ENCODE measurements at regions not wholly inside any gene's neighbourhood (a gene's known extent, or its start where the extent isn't known, plus 50 kb on each side); places are given as distances from the start of the nearest gene placed in this dataset.
"Not testable (repeated sequence)": the region's sequence is repeated elsewhere in the genome, so short reads cannot be mapped to it uniquely, and the experiment has no call there.

DNA sequence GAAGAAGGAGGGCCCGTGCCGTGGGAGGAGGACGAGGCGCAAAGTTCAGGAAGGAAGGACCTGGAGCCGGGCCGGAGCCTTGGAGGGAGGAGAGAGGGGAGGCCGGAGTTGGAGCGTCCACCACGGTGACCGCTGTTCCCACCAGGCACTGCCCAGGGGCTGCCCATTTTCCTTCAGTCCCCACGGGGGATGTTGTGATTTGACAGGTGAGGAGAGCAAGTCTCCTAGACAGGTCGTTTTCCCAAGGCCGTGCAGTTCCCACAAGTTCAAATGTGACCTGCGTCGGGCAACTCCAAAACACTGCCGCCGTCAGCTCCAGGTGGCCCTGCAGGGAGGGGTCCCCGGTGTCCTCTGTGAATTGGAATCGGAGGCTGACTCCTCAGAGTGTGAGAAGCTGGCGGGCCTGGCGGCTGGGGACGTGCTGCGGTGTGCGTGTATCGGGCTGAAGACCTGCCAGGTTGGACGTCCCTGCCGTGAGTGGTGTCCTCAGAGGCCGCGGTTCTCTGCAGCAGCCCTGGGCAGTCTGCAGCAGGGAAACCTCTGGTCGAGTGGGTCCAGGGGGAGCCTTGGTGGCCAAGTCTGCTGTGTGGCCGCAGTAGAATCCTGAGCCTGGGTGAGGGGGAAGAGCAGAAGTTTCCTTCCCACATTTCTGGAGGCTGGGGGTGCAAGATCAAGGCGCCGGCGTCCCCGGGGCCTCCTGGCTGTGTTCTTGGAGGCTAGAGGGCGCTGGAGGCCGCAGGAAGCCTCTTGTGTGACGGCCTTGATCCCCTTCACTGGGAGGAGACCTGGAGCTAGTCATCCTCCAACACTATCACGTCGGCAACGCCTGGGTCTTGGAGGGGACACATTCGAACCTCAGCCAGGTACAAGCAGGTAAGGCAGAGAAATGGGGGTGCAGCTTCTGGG, 115.1 kb upstream of the FRMD1 start:
- no peak for DNase-seq (ENCODE audit: low read depth in 2 of 2)

- DNase-seq (ENCODE audit: low read depth in 2 of 2), result no peak
Observed at GRCh38 chr6:168192901-168193815, 114.1 kb upstream of the FRMD1 start.

DNA sequence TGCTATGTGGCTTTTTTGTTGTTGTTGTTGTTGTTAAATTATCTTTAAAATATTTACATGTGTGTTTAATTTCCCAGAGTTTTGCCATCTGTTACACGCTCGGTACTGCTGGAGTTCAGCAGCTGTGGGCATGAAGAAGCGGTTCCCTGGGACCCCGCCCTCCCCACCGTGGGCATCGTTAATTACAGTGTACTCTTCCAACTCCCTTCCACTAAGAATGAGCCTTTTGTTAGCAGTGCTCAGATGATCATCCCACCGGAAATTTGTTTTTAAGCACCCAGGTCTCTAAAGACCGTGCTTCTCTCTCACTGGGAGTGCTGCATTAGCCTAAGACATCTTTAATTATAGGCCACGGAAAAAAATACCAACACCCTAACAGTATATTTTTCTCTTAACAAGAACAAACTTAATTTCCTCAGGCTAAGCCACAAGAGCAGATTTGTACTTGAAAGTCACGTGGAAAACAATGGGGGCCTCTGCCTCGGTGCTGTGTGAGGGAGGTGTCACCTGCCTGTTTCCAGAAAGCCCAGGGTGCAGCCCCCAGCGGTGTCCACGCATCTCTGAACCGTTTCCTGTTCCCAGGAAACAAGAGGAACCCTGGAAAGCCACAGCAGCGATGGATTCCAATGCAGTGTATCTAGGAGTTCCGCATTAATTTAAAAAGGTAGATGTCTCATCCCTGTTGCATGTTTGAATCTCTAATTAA, 113.3 kb upstream of the FRMD1 start:
- no peak for DNase-seq (ENCODE audit: low read depth in 2 of 2)

GRCh38 chr6:168190646-168191443, 111.8 kb upstream of the FRMD1 start:
- no peak for DNase-seq (ENCODE audit: low read depth in 2 of 2)

DNA sequence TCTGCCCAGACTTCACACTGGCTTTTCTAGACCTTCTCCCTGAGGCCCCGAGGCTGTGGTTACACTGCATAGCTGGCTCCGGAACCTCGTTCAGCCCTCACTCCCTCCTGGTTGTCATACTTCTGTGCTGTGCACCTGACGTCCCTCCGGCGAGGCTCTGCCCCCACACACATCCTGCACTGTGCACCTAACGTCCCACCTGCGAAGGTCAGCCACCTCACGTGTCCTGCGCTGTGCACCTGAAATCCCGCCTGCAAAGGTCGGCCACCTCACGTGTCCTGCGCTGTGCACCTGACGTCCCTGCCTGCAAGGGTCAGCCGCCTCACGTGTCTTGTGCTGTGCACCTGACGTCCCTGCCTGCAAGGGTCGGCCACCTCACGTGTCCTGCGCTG, 111.0 kb upstream of the FRMD1 start:
- no peak for DNase-seq (ENCODE audit: low read depth in 2 of 2)

- no peak for DNase-seq (ENCODE audit: low read depth in 2 of 2)
Observed at GRCh38 chr6:168189200-168190013, 110.4 kb upstream of the FRMD1 start.

DNA sequence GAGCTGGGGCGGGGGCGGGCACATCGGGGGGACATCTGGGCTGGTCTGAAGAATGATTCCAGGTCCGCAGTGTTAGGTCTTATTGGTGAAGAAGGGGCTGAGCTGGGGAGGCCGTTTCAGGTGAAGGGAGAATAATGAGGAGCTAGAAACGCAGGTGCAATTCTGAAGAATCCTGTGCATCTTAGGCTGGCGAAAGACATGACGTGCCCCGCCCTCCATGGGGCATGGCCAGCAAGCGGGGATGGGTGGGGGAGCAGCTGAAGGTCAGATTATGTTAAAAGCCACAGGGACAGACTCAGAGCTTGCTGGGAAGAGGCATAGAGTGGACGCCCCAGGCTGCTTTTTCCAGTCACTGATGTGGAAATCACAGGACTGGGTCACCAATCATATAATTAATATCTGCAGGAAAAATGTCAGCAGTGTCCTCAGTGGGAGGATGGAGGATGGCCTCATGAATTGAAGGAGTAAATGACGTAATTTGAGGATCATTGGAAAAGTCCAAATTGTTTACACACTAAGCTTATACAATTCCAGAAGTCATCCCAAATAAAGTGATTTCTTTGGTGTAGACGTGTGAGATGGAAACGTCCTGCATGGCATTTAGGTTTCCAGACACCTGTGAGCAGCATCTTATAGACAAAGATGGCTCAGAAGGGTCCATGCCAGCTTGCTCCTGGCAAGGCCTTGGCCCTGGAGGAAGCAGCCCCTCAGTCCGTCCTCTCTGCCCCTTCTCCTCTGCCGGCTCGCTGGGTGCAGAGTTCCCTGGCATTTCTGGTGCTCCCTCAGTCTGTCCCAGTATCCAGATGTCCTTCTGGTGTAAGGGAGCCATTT, 109.6 kb upstream of the FRMD1 start:
- no peak for DNase-seq (ENCODE audit: low read depth in 2 of 2)

GRCh38 chr6:168186438-168186837, 107.4 kb upstream of the FRMD1 start:
- DNase-seq (ENCODE audit: low read depth in 2 of 2), result no peak

DNA sequence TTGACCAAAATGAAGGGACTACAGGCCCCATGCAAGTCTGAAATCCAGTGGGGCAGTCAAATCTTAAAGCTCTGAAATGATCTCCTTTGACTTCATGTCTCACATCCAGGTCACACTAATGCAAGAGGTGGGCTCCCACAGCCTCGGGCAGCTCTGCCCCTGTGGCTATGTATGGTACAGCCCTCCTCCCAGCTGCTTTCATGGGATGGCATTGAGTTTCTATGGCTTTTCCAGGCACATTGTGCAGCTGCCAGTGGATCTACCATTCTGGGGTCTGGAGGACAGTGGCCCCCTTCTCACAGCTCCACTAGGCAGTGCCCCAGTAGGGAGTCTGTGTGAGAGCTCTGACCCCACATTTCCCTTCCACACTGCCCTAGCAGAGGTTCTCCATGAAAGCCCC, 107.0 kb upstream of the FRMD1 start:
- not testable (repeated sequence) for DNase-seq (ENCODE audit: low read depth in 2 of 2)

DNA sequence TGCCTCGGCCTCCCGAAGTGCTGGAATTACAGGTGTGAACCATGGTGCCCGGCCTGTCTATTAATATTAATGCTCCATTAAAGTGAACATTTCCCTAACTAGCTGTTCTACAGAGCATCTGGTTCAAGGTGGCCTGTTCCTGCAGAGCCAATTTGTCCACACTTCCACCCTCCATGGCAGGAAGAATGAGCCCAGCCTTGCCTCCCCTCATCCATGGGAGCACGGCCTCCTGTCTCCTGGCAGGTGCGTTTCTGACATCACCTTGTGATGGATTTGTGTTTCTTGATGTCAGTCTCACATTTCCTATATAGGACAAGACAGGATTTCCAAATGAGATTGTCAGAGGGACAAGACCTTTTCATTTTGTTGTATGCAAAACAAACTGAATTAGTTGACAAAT, 105.7 kb upstream of the FRMD1 start:
- no peak for DNase-seq (ENCODE audit: low read depth in 2 of 2)

GRCh38 chr6:168183613-168183970, 104.6 kb upstream of the FRMD1 start:
- DNase-seq (ENCODE audit: low read depth in 2 of 2), result no peak

- DNase-seq (ENCODE audit: low read depth in 2 of 2), result no peak
Observed at GRCh38 chr6:168182908-168183612, 104.0 kb upstream of the FRMD1 start.

DNA sequence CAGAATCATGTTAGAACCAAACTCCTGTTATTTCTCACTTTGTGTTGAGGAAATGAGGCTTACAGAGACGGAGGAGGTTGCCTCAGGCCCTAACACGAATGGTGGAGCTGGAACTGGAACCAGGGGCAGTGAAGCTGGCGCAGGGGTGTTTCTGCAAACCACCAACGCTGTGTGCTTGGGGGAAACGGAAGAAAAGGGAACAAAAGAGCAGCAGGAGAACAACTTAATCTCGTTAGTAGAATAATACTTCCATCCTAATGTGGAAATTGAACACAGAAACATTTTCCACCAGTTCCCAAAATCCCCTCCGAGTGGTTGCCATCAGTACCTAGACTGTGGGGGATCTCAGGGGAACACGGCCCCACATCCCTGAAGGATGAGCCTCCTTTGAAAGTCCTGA, 103.4 kb upstream of the FRMD1 start:
- no peak for DNase-seq (ENCODE audit: low read depth in 2 of 2)

DNA sequence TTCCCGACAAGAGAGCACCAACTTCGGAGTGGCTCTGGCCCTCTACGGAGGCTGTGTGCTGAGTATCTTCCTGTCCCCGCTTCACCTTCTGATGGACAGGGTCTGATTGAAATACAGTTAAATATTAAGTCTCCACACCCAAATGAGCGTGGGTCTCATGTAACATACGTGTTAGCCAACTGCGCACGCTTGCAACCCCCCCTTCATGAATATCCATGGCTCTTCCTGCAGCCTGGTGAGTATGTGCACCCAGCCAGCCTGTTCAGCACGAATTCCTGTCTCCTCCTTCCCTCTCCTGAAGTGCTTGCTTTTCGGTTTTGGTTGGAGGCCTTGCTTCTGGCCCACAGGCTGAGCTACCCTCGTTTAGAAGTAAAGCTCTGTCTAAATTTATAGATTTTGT, 102.9 kb upstream of the FRMD1 start:
- DNase-seq (ENCODE audit: low read depth in 2 of 2), result no peak

- no peak for DNase-seq (ENCODE audit: low read depth in 2 of 2)
Observed at GRCh38 chr6:168181316-168181715, 102.3 kb upstream of the FRMD1 start.

DNA sequence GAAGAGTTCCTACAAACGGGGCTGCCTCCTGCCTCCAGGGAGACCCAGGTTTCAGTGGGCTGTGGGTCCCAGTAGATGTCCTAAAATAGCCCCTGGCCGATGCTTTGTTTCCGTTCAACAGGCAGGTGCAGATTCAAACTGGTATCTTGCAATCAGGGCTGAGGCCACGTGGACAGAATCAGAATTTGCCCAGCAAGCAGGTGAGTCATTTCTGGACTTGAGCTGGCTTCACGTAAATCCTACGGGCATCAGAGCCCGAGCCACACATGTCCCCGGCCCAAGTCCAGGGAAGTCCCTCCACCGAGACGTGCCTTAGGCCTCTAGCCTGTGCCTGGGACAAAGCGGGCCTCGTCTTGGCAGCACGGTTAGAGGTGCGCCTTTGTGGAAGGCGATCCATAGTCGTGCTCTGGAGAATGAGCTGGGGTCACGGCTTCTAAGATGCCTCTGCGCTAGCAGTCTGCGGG, 101.6 kb upstream of the FRMD1 start:
- no peak for DNase-seq (ENCODE audit: low read depth in 2 of 2)

GRCh38 chr6:168179702-168180382, 100.8 kb upstream of the FRMD1 start:
- no peak for DNase-seq (ENCODE audit: low read depth in 2 of 2)

- no peak for DNase-seq (ENCODE audit: low read depth in 2 of 2)
Observed at GRCh38 chr6:168179133-168179532, 100.1 kb upstream of the FRMD1 start.
